ENCODE measurements at regions not wholly inside any gene's neighbourhood (a gene's known extent, or its start where the extent isn't known, plus 50 kb on each side); places are given as distances from the start of the nearest gene placed in this dataset.
"Not testable (repeated sequence)": the region's sequence is repeated elsewhere in the genome, so short reads cannot be mapped to it uniquely, and the experiment has no call there.

DNA sequence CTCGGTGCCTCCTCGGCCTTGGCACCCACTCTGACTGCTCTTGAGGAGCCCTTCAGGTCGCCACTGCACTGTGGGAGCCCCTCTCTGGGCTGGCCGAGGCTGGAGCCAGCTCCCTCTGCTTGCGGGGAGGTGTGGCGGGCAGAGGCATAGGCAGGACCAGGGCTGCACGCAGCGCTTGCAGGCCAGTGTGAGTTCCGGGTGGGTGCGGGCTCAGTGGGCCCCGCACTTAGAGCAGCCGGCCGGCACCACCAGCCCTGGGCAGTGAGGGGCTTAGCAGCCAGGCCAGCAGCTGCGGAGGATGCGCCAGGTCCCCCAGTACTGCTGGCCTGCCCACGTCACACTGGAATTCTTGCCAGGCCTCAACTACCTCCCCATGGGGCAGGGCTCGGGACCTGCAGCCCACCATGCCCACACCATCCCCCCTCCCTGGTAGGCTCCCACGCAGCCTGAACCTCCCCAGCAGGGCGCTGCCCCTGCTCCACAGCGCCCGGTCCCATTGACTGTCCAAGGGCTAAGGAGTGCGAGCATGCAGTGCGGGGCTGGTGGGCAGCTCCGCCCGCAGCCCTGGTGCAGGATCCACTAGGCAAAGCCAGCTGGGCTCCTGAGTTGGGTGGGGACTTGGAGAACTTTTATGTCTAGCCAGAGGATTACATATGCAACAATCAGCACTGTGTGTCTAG is 602.9 kb upstream of the ST8SIA4 start:
- Histone ChIP-seq H3K4me1 (ENCODE audit: control insufficient read depth in 3 of 3, insufficient read depth in 3 of 3, low read length in 3 of 3) (no peaks in the 10 kb centered on the region), H3K27me3 (ENCODE audit: control insufficient read depth in 3 of 3, insufficient read depth in 3 of 3, low read length in 3 of 3) (no peaks in the 10 kb centered on the region), H3K9ac (ENCODE audit: low read depth in 1 of 3, low read length in 3 of 3) (no peak overlapping the region), H3K4me3 (ENCODE audit: low read length in 3 of 3) (no peak overlapping the region), H3K27ac (ENCODE audit: low read depth, low read length) (no peak overlapping the region), H3K9me3 (ENCODE audit: control insufficient read depth in 3 of 3, low read length in 3 of 3) (peaks cover 0 to 10% (median 2%) of the 10 kb centered on the region in 3 donors), H3K36me3 (ENCODE audit: control insufficient read depth in 3 of 3, insufficient read depth in 3 of 3, low read length in 3 of 3) (no peaks in the 10 kb centered on the region)

DNA sequence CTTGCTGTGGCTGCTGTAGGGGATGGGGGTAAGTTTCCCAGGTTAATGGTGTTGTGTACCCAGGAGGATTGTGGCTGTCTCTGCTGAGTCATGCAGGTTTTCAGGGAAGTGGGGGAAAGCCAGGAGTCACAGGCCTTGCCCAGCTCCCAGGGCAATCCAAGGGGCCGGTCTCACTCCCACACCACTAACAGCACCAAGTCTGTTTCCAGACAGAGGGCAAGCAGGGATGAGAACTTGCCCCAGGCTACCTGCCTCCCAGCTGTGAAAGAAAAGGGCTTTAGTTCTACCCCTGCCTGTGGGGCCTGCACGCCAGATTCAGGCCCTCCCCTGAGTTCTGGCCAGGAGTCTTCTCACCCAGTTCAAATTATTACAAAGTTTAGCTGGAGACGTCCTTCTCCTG is 579.8 kb upstream of the ST8SIA4 start:
- Histone ChIP-seq H3K27me3 (ENCODE audit: control insufficient read depth in 3 of 3, insufficient read depth in 3 of 3, low read length in 3 of 3) (no peaks in the 10 kb centered on the region), H3K36me3 (ENCODE audit: control insufficient read depth in 3 of 3, insufficient read depth in 3 of 3, low read length in 3 of 3) (no peaks in the 10 kb centered on the region), H3K27ac (ENCODE audit: low read depth, low read length) (no peak overlapping the region), H3K4me1 (ENCODE audit: control insufficient read depth in 3 of 3, insufficient read depth in 3 of 3, low read length in 3 of 3) (no peaks in the 10 kb centered on the region), H3K9ac (ENCODE audit: low read depth in 1 of 3, low read length in 3 of 3) (no peak overlapping the region), H3K4me3 (ENCODE audit: low read length in 3 of 3) (no peak overlapping the region), H3K9me3 (ENCODE audit: control insufficient read depth in 3 of 3, low read length in 3 of 3) (no peaks in the 10 kb centered on the region)

DNA sequence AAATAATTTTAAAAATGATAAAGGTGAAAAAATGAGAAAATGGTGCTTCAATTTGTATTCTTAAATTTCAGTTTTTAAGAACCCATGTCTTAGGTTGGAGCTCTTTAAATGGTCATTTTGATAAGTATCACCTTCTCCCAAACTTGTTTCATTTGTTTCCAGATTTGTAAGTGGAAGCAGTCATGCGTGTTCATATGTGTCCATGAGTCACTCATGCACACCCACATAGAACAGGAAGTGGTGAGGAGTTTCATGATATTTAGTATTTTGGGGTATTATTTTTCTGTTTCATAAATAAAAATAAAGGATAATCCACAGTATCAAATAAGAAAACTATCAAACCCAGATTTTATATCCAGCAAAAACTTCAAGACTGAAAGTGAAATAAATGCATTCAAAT is 570.4 kb upstream of the ST8SIA4 start:
- no peak overlapping the region for H3K9ac ChIP-seq (ENCODE audit: low read depth in 1 of 3, low read length in 3 of 3)
- no peaks in the 10 kb centered on the region for H3K4me1 ChIP-seq (ENCODE audit: control insufficient read depth in 3 of 3, insufficient read depth in 3 of 3, low read length in 3 of 3)
- no peaks in the 10 kb centered on the region for H3K9me3 ChIP-seq (ENCODE audit: control insufficient read depth in 3 of 3, low read length in 3 of 3)
- no peak overlapping the region for H3K27ac ChIP-seq (ENCODE audit: low read depth, low read length)
- H3K4me3 ChIP-seq (ENCODE audit: low read length in 3 of 3) = no peak overlapping the region
- H3K36me3 ChIP-seq (ENCODE audit: control insufficient read depth in 3 of 3, insufficient read depth in 3 of 3, low read length in 3 of 3) = no peaks in the 10 kb centered on the region
- H3K27me3 ChIP-seq (ENCODE audit: control insufficient read depth in 3 of 3, insufficient read depth in 3 of 3, low read length in 3 of 3) = no peaks in the 10 kb centered on the region

DNA sequence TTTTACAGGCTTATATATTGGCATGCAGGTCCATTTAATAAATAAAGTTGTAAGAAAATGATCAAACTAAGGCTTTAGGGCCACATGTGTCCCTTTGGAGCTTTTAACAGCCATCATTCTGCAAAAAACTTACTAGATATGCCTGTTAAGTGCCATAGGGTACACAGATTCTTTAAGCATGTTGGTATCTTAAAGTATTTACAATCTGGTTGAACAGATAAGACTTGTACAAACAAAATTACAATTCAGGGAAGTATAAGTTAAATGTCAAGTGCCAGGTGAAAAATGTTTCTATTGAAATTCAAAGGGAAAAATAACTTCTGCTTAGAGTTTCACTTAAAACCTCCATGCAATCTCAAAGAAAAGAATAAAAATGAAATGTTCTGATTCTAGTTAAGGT is 558.4 kb upstream of the ST8SIA4 start:
- Histone ChIP-seq H3K36me3 (ENCODE audit: control insufficient read depth in 3 of 3, insufficient read depth in 3 of 3, low read length in 3 of 3) (no peaks in the 10 kb centered on the region), H3K27me3 (ENCODE audit: control insufficient read depth in 3 of 3, insufficient read depth in 3 of 3, low read length in 3 of 3) (no peaks in the 10 kb centered on the region), H3K9ac (ENCODE audit: low read depth in 1 of 3, low read length in 3 of 3) (no peak overlapping the region), H3K4me1 (ENCODE audit: control insufficient read depth in 3 of 3, insufficient read depth in 3 of 3, low read length in 3 of 3) (no peaks in the 10 kb centered on the region), H3K9me3 (ENCODE audit: control insufficient read depth in 3 of 3, low read length in 3 of 3) (no peaks in the 10 kb centered on the region), H3K27ac (ENCODE audit: low read depth, low read length) (no peak overlapping the region), H3K4me3 (ENCODE audit: low read length in 3 of 3) (no peak overlapping the region)

DNA sequence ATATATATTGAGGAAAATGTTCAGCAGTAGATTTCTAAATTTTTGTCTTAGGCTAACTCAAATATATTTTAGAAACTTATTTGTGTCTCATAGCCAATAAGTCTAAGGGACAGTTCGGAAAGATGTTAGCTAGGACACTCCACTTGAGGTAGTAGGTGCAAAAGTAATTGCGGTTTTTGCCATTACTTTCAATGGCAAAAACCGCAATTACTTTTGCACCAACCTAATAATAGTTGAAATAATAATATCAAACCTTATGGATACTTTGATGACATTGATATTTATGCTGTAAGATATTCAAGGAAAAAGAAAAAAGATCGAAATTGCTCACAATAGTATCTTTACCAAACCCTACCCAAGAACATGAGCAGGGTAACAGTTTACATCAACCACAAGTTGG is 555.5 kb upstream of the ST8SIA4 start:
- Histone ChIP-seq H3K36me3 (ENCODE audit: control insufficient read depth in 3 of 3, insufficient read depth in 3 of 3, low read length in 3 of 3) (no peaks in the 10 kb centered on the region), H3K4me1 (ENCODE audit: control insufficient read depth in 3 of 3, insufficient read depth in 3 of 3, low read length in 3 of 3) (no peaks in the 10 kb centered on the region), H3K9ac (ENCODE audit: low read depth in 1 of 3, low read length in 3 of 3) (no peak overlapping the region), H3K4me3 (ENCODE audit: low read length in 3 of 3) (no peak overlapping the region), H3K9me3 (ENCODE audit: control insufficient read depth in 3 of 3, low read length in 3 of 3) (no peaks in the 10 kb centered on the region), H3K27ac (ENCODE audit: low read depth, low read length) (no peak overlapping the region), H3K27me3 (ENCODE audit: control insufficient read depth in 3 of 3, insufficient read depth in 3 of 3, low read length in 3 of 3) (no peaks in the 10 kb centered on the region)

DNA sequence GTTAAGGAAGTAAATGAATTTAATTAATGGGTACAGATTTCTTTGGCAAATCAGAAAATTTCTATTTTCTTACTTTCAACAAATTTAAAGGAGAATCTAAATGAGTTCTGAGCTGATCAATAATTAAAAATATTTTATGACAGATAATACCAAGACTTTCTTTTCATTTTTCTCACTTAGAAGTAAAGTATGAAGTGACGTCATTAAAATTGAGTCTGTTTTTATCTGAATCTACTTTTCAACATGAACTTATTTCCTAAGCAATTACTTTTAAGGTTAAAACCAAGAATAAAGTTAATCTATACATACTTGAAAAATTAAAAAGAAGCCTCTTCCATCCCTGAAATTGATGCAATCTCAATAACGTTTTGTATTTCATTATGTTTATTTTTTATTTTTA is 552.8 kb upstream of the ST8SIA4 start:
- H3K27me3 ChIP-seq (ENCODE audit: control insufficient read depth in 3 of 3, insufficient read depth in 3 of 3, low read length in 3 of 3) = no peaks in the 10 kb centered on the region
- no peaks in the 10 kb centered on the region for H3K9me3 ChIP-seq (ENCODE audit: control insufficient read depth in 3 of 3, low read length in 3 of 3)
- no peaks in the 10 kb centered on the region for H3K36me3 ChIP-seq (ENCODE audit: control insufficient read depth in 3 of 3, insufficient read depth in 3 of 3, low read length in 3 of 3)
- no peak overlapping the region for H3K27ac ChIP-seq (ENCODE audit: low read depth, low read length)
- H3K4me3 ChIP-seq (ENCODE audit: low read length in 3 of 3) = no peak overlapping the region
- no peaks in the 10 kb centered on the region for H3K4me1 ChIP-seq (ENCODE audit: control insufficient read depth in 3 of 3, insufficient read depth in 3 of 3, low read length in 3 of 3)
- no peak overlapping the region for H3K9ac ChIP-seq (ENCODE audit: low read depth in 1 of 3, low read length in 3 of 3)

DNA sequence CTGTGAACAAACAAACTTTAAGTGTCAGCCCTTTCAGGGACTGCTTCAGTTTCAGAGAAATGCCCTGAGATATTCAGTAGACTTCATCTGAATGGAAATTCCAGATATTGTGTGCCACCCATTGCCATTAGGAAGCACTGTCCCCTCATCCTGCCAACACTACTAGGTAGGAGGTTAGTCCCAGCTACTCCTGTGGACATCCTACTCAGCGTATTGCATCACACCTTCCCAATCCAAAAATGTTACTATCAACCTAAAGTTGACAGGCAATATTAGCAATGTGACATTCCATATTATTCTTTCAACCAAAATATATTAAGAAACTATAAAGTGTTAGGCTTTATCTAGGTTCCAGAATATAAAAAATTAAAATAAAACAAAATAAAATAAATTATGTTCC is 552.0 kb upstream of the ST8SIA4 start:
- Histone ChIP-seq H3K36me3 (ENCODE audit: control insufficient read depth in 3 of 3, insufficient read depth in 3 of 3, low read length in 3 of 3) (no peaks in the 10 kb centered on the region), H3K4me1 (ENCODE audit: control insufficient read depth in 3 of 3, insufficient read depth in 3 of 3, low read length in 3 of 3) (no peaks in the 10 kb centered on the region), H3K9ac (ENCODE audit: low read depth in 1 of 3, low read length in 3 of 3) (no peak overlapping the region), H3K27ac (ENCODE audit: low read depth, low read length) (no peak overlapping the region), H3K27me3 (ENCODE audit: control insufficient read depth in 3 of 3, insufficient read depth in 3 of 3, low read length in 3 of 3) (no peaks in the 10 kb centered on the region), H3K9me3 (ENCODE audit: control insufficient read depth in 3 of 3, low read length in 3 of 3) (no peaks in the 10 kb centered on the region), H3K4me3 (ENCODE audit: low read length in 3 of 3) (no peak overlapping the region)

DNA sequence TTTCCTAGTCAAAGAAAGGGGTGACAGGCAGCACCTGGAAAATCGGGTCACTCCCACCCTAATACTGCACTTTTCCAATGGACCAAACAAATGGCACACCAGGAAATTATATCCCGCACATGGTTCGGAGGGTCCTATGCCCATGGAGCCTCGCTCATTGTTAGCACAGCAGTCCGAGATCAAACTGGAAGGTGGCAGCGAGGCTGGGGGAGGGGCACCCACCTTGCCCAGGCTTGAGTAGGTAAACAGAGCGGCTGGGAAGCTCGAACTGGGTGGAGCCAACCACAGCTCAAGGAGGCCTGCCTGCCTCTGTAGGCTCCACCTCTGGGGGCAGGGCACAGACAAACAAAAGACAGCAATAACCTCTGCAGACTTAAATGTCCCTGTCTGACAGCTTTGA is 539.2 kb upstream of the ST8SIA4 start:
- H3K27ac ChIP-seq (ENCODE audit: low read depth, low read length); H3K4me3 ChIP-seq (ENCODE audit: low read length in 3 of 3); H3K4me1 ChIP-seq (ENCODE audit: control insufficient read depth in 3 of 3, insufficient read depth in 3 of 3, low read length in 3 of 3); H3K9me3 ChIP-seq (ENCODE audit: control insufficient read depth in 3 of 3, low read length in 3 of 3); H3K27me3 ChIP-seq (ENCODE audit: control insufficient read depth in 3 of 3, insufficient read depth in 3 of 3, low read length in 3 of 3); H3K36me3 ChIP-seq (ENCODE audit: control insufficient read depth in 3 of 3, insufficient read depth in 3 of 3, low read length in 3 of 3); H3K9ac ChIP-seq (ENCODE audit: low read depth in 1 of 3, low read length in 3 of 3): not testable (repeated sequence)

GRCh38 chr5:101440173-101440572 is 537.1 kb upstream of the ST8SIA4 start:
- H3K4me3 ChIP-seq (ENCODE audit: low read length in 3 of 3) = no peak overlapping the region
- H3K9me3 ChIP-seq (ENCODE audit: control insufficient read depth in 3 of 3, low read length in 3 of 3) = no peaks in the 10 kb centered on the region
- H3K4me1 ChIP-seq (ENCODE audit: control insufficient read depth in 3 of 3, insufficient read depth in 3 of 3, low read length in 3 of 3) = no peaks in the 10 kb centered on the region
- H3K9ac ChIP-seq (ENCODE audit: low read depth in 1 of 3, low read length in 3 of 3) = no peak overlapping the region
- H3K27ac ChIP-seq (ENCODE audit: low read depth, low read length) = no peak overlapping the region
- no peaks in the 10 kb centered on the region for H3K27me3 ChIP-seq (ENCODE audit: control insufficient read depth in 3 of 3, insufficient read depth in 3 of 3, low read length in 3 of 3)
- H3K36me3 ChIP-seq (ENCODE audit: control insufficient read depth in 3 of 3, insufficient read depth in 3 of 3, low read length in 3 of 3) = no peaks in the 10 kb centered on the region

GRCh38 chr5:101437351-101437750 is 534.3 kb upstream of the ST8SIA4 start:
- Histone ChIP-seq H3K4me3 (ENCODE audit: low read length in 3 of 3) (no peak overlapping the region), H3K4me1 (ENCODE audit: control insufficient read depth in 3 of 3, insufficient read depth in 3 of 3, low read length in 3 of 3) (no peaks in the 10 kb centered on the region), H3K27ac (ENCODE audit: low read depth, low read length) (no peak overlapping the region), H3K36me3 (ENCODE audit: control insufficient read depth in 3 of 3, insufficient read depth in 3 of 3, low read length in 3 of 3) (no peaks in the 10 kb centered on the region), H3K27me3 (ENCODE audit: control insufficient read depth in 3 of 3, insufficient read depth in 3 of 3, low read length in 3 of 3) (no peaks in the 10 kb centered on the region), H3K9me3 (ENCODE audit: control insufficient read depth in 3 of 3, low read length in 3 of 3) (no peaks in the 10 kb centered on the region), H3K9ac (ENCODE audit: low read depth in 1 of 3, low read length in 3 of 3) (no peak overlapping the region)

DNA sequence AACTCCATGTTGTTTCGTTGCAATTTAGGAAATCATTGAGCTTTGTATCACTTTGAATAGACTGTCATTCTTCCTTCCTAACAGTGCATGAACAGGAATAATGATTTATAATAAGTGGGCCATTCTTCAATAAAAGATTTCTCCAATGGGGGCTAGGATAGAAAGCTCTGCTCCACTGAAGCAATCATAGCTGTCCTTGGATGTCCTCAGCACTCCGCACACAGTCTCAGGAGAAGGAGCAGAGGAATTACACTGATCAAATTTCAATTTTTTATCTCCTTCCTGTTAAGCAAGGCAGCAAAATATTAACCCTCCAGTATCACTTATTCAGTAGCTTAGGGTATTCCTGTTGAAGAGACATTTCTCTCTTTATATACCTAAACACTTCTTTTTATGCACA is 532.7 kb upstream of the ST8SIA4 start:
- Histone ChIP-seq H3K27me3 (ENCODE audit: control insufficient read depth in 3 of 3, insufficient read depth in 3 of 3, low read length in 3 of 3) (no peaks in the 10 kb centered on the region), H3K36me3 (ENCODE audit: control insufficient read depth in 3 of 3, insufficient read depth in 3 of 3, low read length in 3 of 3) (no peaks in the 10 kb centered on the region), H3K4me1 (ENCODE audit: control insufficient read depth in 3 of 3, insufficient read depth in 3 of 3, low read length in 3 of 3) (no peaks in the 10 kb centered on the region), H3K4me3 (ENCODE audit: low read length in 3 of 3) (no peak overlapping the region), H3K9me3 (ENCODE audit: control insufficient read depth in 3 of 3, low read length in 3 of 3) (no peaks in the 10 kb centered on the region), H3K27ac (ENCODE audit: low read depth, low read length) (no peak overlapping the region), H3K9ac (ENCODE audit: low read depth in 1 of 3, low read length in 3 of 3) (no peak overlapping the region)
